ENCODE measurements at regions not wholly inside any gene's neighbourhood (a gene's known extent, or its start where the extent isn't known, plus 50 kb on each side); places are given as distances from the start of the nearest gene placed in this dataset.

DNA sequence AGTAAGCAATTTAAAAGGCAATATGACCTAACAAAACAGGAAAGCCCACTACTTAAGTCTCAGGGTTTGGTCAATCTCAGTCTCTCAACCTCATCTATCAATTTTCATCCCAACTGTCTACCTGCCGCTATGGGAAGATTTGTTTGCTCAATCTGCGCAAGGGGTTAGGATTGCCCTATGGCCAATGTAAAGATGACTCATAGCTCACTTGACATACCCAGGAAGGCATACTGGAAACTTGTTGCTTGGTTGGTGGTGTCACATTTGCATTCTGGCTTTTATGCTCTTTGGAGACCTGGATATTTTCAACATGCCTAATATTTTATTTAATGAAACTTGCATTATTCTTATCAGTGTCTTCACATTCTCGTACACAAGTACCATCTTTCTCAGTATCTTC is 78.1 kb upstream of the TMEM196 start:
- no peak for DNase-seq

- DNase-seq: no peak
Observed at GRCh38 chr7:19834566-19834965, 61.1 kb upstream of the TMEM196 start.

DNA sequence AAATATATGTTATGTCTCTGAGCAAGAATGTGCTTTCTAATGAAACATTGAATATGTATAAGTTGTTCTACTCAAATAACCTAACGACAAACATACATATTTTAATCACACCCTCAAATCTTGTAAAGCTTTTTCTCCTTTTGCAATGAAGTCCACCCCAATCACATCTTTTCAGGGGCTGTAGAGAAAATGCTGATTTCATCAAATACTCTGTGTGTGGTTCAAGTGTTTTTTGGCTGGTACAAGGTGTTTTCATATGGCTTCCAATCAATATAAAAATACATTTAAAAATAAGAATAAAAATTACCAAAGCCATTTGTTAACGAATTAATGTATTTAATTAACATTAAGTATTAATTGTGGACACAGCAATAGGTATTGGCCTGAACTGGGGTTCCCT is 57.2 kb upstream of the TMEM196 start:
- no peak for DNase-seq
